Astrocyte (in vitro differentiated cells and primary cell): ENCODE measurements at regions not wholly inside any gene's neighbourhood (a gene's known extent, or its start where the extent isn't known, plus 50 kb on each side); places are given as distances from the start of the nearest gene placed in this dataset.

Source experiments
- CTCF ChIP-seq: IDR thresholded peaks from 2 replicates; pipeline ENCODE4 v1.5.1; 2011; ENCODE audit warnings: low read depth, mild to moderate bottlenecking, inconsistent platforms, low read length, moderate library complexity; ENCODE audit not compliant: insufficient read depth
- EZH2 ChIP-seq: IDR thresholded peaks from 2 replicates; pipeline ENCODE4 v1.6.1; 2012; ENCODE audit warnings: mild to moderate bottlenecking, low read length, inconsistent platforms; ENCODE audit not compliant: insufficient read depth

DNA sequence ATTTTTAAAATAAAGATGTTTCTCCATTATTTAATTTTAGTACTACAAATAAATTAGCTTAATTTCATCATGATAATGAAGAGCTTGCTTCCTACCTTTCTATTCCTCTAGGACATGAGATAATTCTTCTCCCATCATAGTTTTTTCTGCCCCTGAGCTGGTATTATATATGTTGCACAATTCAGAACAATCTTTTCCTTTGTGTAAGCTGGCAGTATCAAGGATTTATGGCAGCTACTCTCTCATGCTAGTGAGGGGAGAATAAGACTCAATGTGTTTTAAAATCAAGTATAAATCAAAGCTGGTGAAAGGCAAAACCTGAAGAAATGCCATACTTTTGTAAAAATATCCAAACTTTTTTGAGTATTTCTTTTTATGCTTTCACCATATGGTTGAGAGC is 1405.3 kb downstream of the SI start:
- TF ChIP-seq CTCF = no peak
- TF ChIP-seq EZH2 = no peak
